ENCODE measurements at regions not wholly inside any gene's neighbourhood (a gene's known extent, or its start where the extent isn't known, plus 50 kb on each side); places are given as distances from the start of the nearest gene placed in this dataset.

DNA sequence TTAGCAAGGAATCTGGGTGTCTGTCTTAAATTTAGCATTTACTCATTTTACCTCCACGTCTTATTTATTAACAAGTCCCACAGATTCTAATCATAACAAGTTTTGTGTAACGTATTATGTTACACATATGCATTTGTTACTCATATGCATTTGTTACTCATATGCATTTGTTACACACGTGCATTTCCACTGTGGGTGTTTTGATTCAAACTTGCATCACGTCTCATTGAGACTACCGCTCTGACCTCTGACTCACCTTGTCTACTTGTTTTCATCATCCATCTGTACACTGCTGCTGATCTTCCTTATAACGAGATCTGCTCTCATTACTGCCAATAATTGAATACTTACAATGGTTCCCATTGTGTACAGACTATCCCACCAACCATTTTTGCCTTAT is 1141.4 kb downstream of the TBL1XR1 start:
- H3K4me1 Mint-ChIP-seq, result no peaks in the 10 kb centered on the region
- CTCF ChIA-PET, result no interaction called here
- no peak overlapping the region for H3K4me3 Mint-ChIP-seq
- DNase-seq (no peak), ATAC-seq (no peak)
- no peaks in the 10 kb centered on the region for H3K36me3 Mint-ChIP-seq
- no peaks in the 10 kb centered on the region for H3K27me3 Mint-ChIP-seq
- Histone ChIP-seq H3K36me3 (ENCODE audit: control insufficient read depth in 2 of 3, insufficient read depth in 3 of 3, low read length in 3 of 3) (no peaks in the 10 kb centered on the region), H3K4me1 (ENCODE audit: control insufficient read depth in 2 of 2, insufficient read depth in 2 of 2, low read length in 2 of 2) (no peaks in the 10 kb centered on the region), H3K27me3 (ENCODE audit: control insufficient read depth in 2 of 2, insufficient read depth in 2 of 2, low read length in 2 of 2) (no peaks in the 10 kb centered on the region), H3K27ac (ENCODE audit: low read depth, low read length) (no peak overlapping the region), H3K4me3 (ENCODE audit: low read length) (no peak overlapping the region), H3K9me3 (ENCODE audit: control insufficient read depth in 2 of 3, low read length in 3 of 3) (no peaks in the 10 kb centered on the region)
- POLR2A ChIA-PET, result interaction anchor here (0.5 kb wide), 1 partner anchor 339 kb away, joined by 3 read pairs; no protein-coding TSS in a partner anchor
- peaks cover 0 to 18% (median 0%) of the 10 kb centered on the region in 11 donors for H3K9me3 Mint-ChIP-seq
- no peak overlapping the region for H3K27ac Mint-ChIP-seq
- intact Hi-C loops (cut with micrococcal nuclease), result no loop called here

DNA sequence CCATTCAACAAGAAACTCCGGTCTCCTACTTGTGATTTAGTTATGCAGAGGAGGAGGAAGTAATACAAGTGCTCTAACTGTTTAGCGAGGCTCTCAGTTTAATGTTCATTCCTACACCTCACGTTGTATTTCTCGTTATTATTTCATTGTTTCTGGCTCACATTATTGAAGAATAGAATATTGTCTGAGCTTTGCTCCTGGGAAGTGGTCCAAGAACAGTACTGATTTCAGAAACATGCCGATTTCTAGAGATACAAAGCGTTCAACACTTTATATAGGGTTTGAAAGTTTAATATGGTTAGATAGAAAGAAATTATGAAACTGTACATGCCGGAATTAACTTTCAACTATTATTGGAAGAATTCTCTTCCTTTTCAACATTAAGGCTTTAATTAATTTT is 1145.5 kb downstream of the TBL1XR1 start:
- ChIA-PET CTCF (no interaction called here), POLR2A (no interaction called here)
- ATAC-seq, result no peak
- Mint-ChIP-seq H3K36me3 (no peaks in the 10 kb centered on the region), H3K9me3 (peaks cover 0 to 14% (median 0%) of the 10 kb centered on the region in 11 donors), H3K4me3 (no peak overlapping the region), H3K4me1 (no peaks in the 10 kb centered on the region), H3K27ac (no peak overlapping the region), H3K27me3 (no peaks in the 10 kb centered on the region)
- H3K4me3 ChIP-seq (ENCODE audit: low read length), result no peak overlapping the region
- no peaks in the 10 kb centered on the region for H3K4me1 ChIP-seq (ENCODE audit: control insufficient read depth in 2 of 2, insufficient read depth in 2 of 2, low read length in 2 of 2)
- no peaks in the 10 kb centered on the region for H3K36me3 ChIP-seq (ENCODE audit: control insufficient read depth in 2 of 3, insufficient read depth in 3 of 3, low read length in 3 of 3)
- no peaks in the 10 kb centered on the region for H3K9me3 ChIP-seq (ENCODE audit: control insufficient read depth in 2 of 3, low read length in 3 of 3)
- H3K27ac ChIP-seq (ENCODE audit: low read depth, low read length), result no peak overlapping the region
- no peak for DNase-seq
- no peaks in the 10 kb centered on the region for H3K27me3 ChIP-seq (ENCODE audit: control insufficient read depth in 2 of 2, insufficient read depth in 2 of 2, low read length in 2 of 2)
- intact Hi-C loops (cut with micrococcal nuclease), result no loop called here

DNA sequence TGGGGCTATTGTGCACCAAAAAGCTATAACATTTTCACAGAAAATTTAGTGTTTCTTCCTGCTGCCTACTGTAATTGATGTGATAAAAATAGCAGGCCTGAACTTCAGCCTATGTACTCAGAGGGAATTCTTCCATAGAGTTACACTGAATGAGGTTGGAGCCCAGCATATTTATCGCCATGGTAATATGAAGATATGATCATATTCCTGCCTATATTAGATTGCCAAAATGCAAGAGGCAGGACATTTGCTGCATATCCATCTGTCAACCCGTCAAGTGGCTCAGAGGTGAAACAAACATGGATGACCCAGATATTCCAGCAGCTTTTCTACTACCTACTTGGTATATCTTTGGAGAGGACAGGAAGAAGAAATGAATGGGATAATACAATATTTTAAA is 1150.6 kb downstream of the TBL1XR1 start:
- no peaks in the 10 kb centered on the region for H3K4me1 ChIP-seq (ENCODE audit: control insufficient read depth in 2 of 2, insufficient read depth in 2 of 2, low read length in 2 of 2)
- no peaks in the 10 kb centered on the region for H3K36me3 ChIP-seq (ENCODE audit: control insufficient read depth in 2 of 3, insufficient read depth in 3 of 3, low read length in 3 of 3)
- Mint-ChIP-seq H3K36me3 (no peaks in the 10 kb centered on the region), H3K9me3 (peaks cover 0 to 6% (median 0%) of the 10 kb centered on the region in 11 donors), H3K4me3 (no peak overlapping the region), H3K4me1 (no peaks in the 10 kb centered on the region), H3K27ac (no peak overlapping the region), H3K27me3 (no peaks in the 10 kb centered on the region)
- intact Hi-C loops (cut with micrococcal nuclease), result no loop called here
- CTCF ChIA-PET, result no interaction called here
- H3K9me3 ChIP-seq (ENCODE audit: control insufficient read depth in 2 of 3, low read length in 3 of 3), result no peaks in the 10 kb centered on the region
- no peak overlapping the region for H3K27ac ChIP-seq (ENCODE audit: low read depth, low read length)
- no peak overlapping the region for H3K4me3 ChIP-seq (ENCODE audit: low read length)
- POLR2A ChIA-PET, result interaction anchor here (0.6 kb wide), 1 partner anchor 302 kb away, joined by 3 read pairs; no protein-coding TSS in a partner anchor
- no peak for ATAC-seq
- H3K27me3 ChIP-seq (ENCODE audit: control insufficient read depth in 2 of 2, insufficient read depth in 2 of 2, low read length in 2 of 2), result no peaks in the 10 kb centered on the region
- DNase-seq, result no peak

GRCh38 chr3:176041812-176042211 is 1155.5 kb downstream of the TBL1XR1 start:
- ChIA-PET POLR2A (no interaction called here), CTCF (no interaction called here)
- peaks cover 0 to 15% (median 4%) of the 10 kb centered on the region in 11 donors for H3K9me3 Mint-ChIP-seq
- H3K4me1 Mint-ChIP-seq, result no peaks in the 10 kb centered on the region
- Histone ChIP-seq H3K4me1 (ENCODE audit: control insufficient read depth in 2 of 2, insufficient read depth in 2 of 2, low read length in 2 of 2) (no peaks in the 10 kb centered on the region), H3K9me3 (ENCODE audit: control insufficient read depth in 2 of 3, low read length in 3 of 3) (no peaks in the 10 kb centered on the region), H3K27me3 (ENCODE audit: control insufficient read depth in 2 of 2, insufficient read depth in 2 of 2, low read length in 2 of 2) (no peaks in the 10 kb centered on the region), H3K36me3 (ENCODE audit: control insufficient read depth in 2 of 3, insufficient read depth in 3 of 3, low read length in 3 of 3) (no peaks in the 10 kb centered on the region), H3K4me3 (ENCODE audit: low read length) (no peak overlapping the region), H3K27ac (ENCODE audit: low read depth, low read length) (no peak overlapping the region)
- no peaks in the 10 kb centered on the region for H3K27me3 Mint-ChIP-seq
- no peaks in the 10 kb centered on the region for H3K36me3 Mint-ChIP-seq
- ATAC-seq (no peak), DNase-seq (no peak)
- H3K27ac Mint-ChIP-seq, result no peak overlapping the region
- H3K4me3 Mint-ChIP-seq, result no peak overlapping the region
- intact Hi-C loops (cut with micrococcal nuclease), result no loop called here

GRCh38 chr3:176041185-176041584 is 1156.1 kb downstream of the TBL1XR1 start:
- no peaks in the 10 kb centered on the region for H3K36me3 ChIP-seq (ENCODE audit: control insufficient read depth in 2 of 3, insufficient read depth in 3 of 3, low read length in 3 of 3)
- no peaks in the 10 kb centered on the region for H3K9me3 ChIP-seq (ENCODE audit: control insufficient read depth in 2 of 3, low read length in 3 of 3)
- no peak for DNase-seq
- H3K36me3 Mint-ChIP-seq, result no peaks in the 10 kb centered on the region
- H3K9me3 Mint-ChIP-seq, result peaks cover under 1 to 16% (median 5%) of the 10 kb centered on the region in 11 donors
- H3K27me3 Mint-ChIP-seq, result no peaks in the 10 kb centered on the region
- no peak overlapping the region for H3K4me3 ChIP-seq (ENCODE audit: low read length)
- ATAC-seq, result no peak
- no peak overlapping the region for H3K4me3 Mint-ChIP-seq
- H3K4me1 Mint-ChIP-seq, result no peaks in the 10 kb centered on the region
- no peak overlapping the region for H3K27ac Mint-ChIP-seq
- intact Hi-C loops (cut with micrococcal nuclease), result no loop called here
- POLR2A ChIA-PET, result no interaction called here
- no peak overlapping the region for H3K27ac ChIP-seq (ENCODE audit: low read depth, low read length)
- H3K4me1 ChIP-seq (ENCODE audit: control insufficient read depth in 2 of 2, insufficient read depth in 2 of 2, low read length in 2 of 2), result no peaks in the 10 kb centered on the region
- no peaks in the 10 kb centered on the region for H3K27me3 ChIP-seq (ENCODE audit: control insufficient read depth in 2 of 2, insufficient read depth in 2 of 2, low read length in 2 of 2)
- CTCF ChIA-PET, result no interaction called here

DNA sequence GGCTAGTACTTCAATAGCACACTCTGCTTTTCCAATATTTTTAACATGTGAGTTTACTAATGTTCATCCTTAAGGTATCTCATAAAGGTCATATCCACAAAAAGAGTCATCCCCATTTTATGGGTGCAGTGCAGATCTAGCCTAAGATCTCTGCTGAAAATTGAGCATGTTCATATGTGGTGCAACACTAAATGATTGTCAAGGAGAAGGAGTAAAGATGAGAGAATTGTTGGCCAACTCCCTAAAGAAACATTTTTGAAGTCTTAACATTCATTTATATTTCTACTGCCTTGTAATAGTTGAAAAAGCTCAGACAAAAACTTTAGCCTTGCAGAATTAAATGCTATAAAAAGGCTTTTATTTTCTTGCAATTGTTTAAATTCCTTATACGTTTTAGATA is 1159.6 kb downstream of the TBL1XR1 start:
- Histone ChIP-seq H3K4me3 (ENCODE audit: low read length) (no peak overlapping the region), H3K36me3 (ENCODE audit: control insufficient read depth in 2 of 3, insufficient read depth in 3 of 3, low read length in 3 of 3) (no peaks in the 10 kb centered on the region), H3K27me3 (ENCODE audit: control insufficient read depth in 2 of 2, insufficient read depth in 2 of 2, low read length in 2 of 2) (no peaks in the 10 kb centered on the region), H3K27ac (ENCODE audit: low read depth, low read length) (no peak overlapping the region), H3K4me1 (ENCODE audit: control insufficient read depth in 2 of 2, insufficient read depth in 2 of 2, low read length in 2 of 2) (no peaks in the 10 kb centered on the region), H3K9me3 (ENCODE audit: control insufficient read depth in 2 of 3, low read length in 3 of 3) (no peaks in the 10 kb centered on the region)
- no peaks in the 10 kb centered on the region for H3K27me3 Mint-ChIP-seq
- H3K4me1 Mint-ChIP-seq, result no peaks in the 10 kb centered on the region
- ChIA-PET CTCF (no interaction called here), POLR2A (no interaction called here)
- DNase-seq (no peak), ATAC-seq (no peak)
- H3K9me3 Mint-ChIP-seq, result peaks cover 1 to 26% (median 9%) of the 10 kb centered on the region in 11 donors
- H3K27ac Mint-ChIP-seq, result no peak overlapping the region
- no peaks in the 10 kb centered on the region for H3K36me3 Mint-ChIP-seq
- intact Hi-C loops (cut with micrococcal nuclease), result no loop called here
- H3K4me3 Mint-ChIP-seq, result no peak overlapping the region

GRCh38 chr3:176032043-176032442 is 1165.2 kb downstream of the TBL1XR1 start:
- Mint-ChIP-seq H3K36me3 (no peaks in the 10 kb centered on the region), H3K4me1 (peaks cover 0 to 3% (median 0%) of the 10 kb centered on the region in 7 donors), H3K9me3 (peaks cover 0 to 24% (median 8%) of the 10 kb centered on the region in 11 donors), H3K27ac (no peak overlapping the region), H3K27me3 (no peaks in the 10 kb centered on the region), H3K4me3 (no peak overlapping the region)
- ChIA-PET CTCF (no interaction called here), POLR2A (no interaction called here)
- Histone ChIP-seq H3K9me3 (ENCODE audit: control insufficient read depth in 2 of 3, low read length in 3 of 3) (no peaks in the 10 kb centered on the region), H3K36me3 (ENCODE audit: control insufficient read depth in 2 of 3, insufficient read depth in 3 of 3, low read length in 3 of 3) (no peaks in the 10 kb centered on the region), H3K27me3 (ENCODE audit: control insufficient read depth in 2 of 2, insufficient read depth in 2 of 2, low read length in 2 of 2) (no peaks in the 10 kb centered on the region), H3K4me3 (ENCODE audit: low read length) (no peak overlapping the region), H3K27ac (ENCODE audit: low read depth, low read length) (no peak overlapping the region), H3K4me1 (ENCODE audit: control insufficient read depth in 2 of 2, insufficient read depth in 2 of 2, low read length in 2 of 2) (no peaks in the 10 kb centered on the region)
- DNase-seq (no peak), ATAC-seq (no peak)
- intact Hi-C loops (cut with micrococcal nuclease), result no loop called here
